ENCODE measurements at regions not wholly inside any gene's neighbourhood (a gene's known extent, or its start where the extent isn't known, plus 50 kb on each side); places are given as distances from the start of the nearest gene placed in this dataset.

- Histone ChIP-seq H2AFZ (ENCODE audit: insufficient read depth, low read depth, low read length, poor library complexity, severe bottlenecking) (no peak overlapping the region), H4K20me1 (ENCODE audit: insufficient read depth, low read length) (no peaks in the 10 kb centered on the region), H3K4me1 (ENCODE audit: control insufficient read depth in 1 of 2, insufficient read depth in 2 of 2, low read length in 2 of 2) (no peaks in the 10 kb centered on the region), H3K4me3 (replicated peaks in 1 of 3; ENCODE audit: low read depth in 2 of 3, low read length in 3 of 3) (no peak overlapping the region), H3K4me2 (replicated peaks; ENCODE audit: extremely low read depth, low read length, poor library complexity, severe bottlenecking) (no peak overlapping the region), H3K9ac (ENCODE audit: insufficient read depth, low read length, poor library complexity, severe bottlenecking) (no peak overlapping the region), H3K79me2 (ENCODE audit: insufficient read depth, low read length) (no peaks in the 10 kb centered on the region), H3K27ac (ENCODE audit: low read depth in 1 of 2, low read length in 2 of 2) (no peak overlapping the region), H3K36me3 (replicated peaks in 1 of 2; ENCODE audit: control insufficient read depth in 1 of 2, insufficient read depth in 2 of 2, low read length in 2 of 2) (no peaks in the 10 kb centered on the region), H3K9me3 (replicated peaks in 1 of 2; ENCODE audit: control insufficient read depth in 1 of 2, insufficient read depth in 1 of 2, low read length in 2 of 2) (no peaks in the 10 kb centered on the region), H3K27me3 (ENCODE audit: control insufficient read depth in 2 of 2, insufficient read depth in 2 of 2, low read length in 2 of 2) (no peaks in the 10 kb centered on the region)
- H3K4me1 Mint-ChIP-seq: no peaks in the 10 kb centered on the region
- TF ChIP-seq CTCF (IDR thresholded peaks at IDR 0.05): no peak
- H3K9me3 Mint-ChIP-seq: peaks cover 0 to 2% (median 0%) of the 10 kb centered on the region in 7 donors
- DNase-seq: no peak
- H3K36me3 Mint-ChIP-seq: no peaks in the 10 kb centered on the region
- 100% methylated on average over 1 of the region's 2 CpGs for WGBS (ENCODE audit: insufficient coverage)
- H3K27me3 Mint-ChIP-seq (ENCODE audit: low read depth in 3 of 3): no peaks in the 10 kb centered on the region
- no peak overlapping the region for H3K27ac Mint-ChIP-seq
- no peak overlapping the region for H3K4me3 Mint-ChIP-seq
- intact Hi-C loops (cut with micrococcal nuclease): no loop called here
Observed at GRCh38 chr14:58878439-58879139, 240.8 kb downstream of the DACT1 start.

GRCh38 chr14:58881433-58881832 is 243.7 kb downstream of the DACT1 start:
- no CpG with 5 or more reads among the region's 1 CpG for WGBS (ENCODE audit: insufficient coverage)
- no peak for TF ChIP-seq CTCF (IDR thresholded peaks at IDR 0.05)
- Mint-ChIP-seq H3K4me1 (no peaks in the 10 kb centered on the region), H3K4me3 (no peak overlapping the region), H3K9me3 (peaks cover 0 to 2% (median 0%) of the 10 kb centered on the region in 7 donors), H3K36me3 (no peaks in the 10 kb centered on the region), H3K27me3 (ENCODE audit: low read depth in 3 of 3) (no peaks in the 10 kb centered on the region), H3K27ac (no peak overlapping the region)
- H4K20me1 ChIP-seq (ENCODE audit: insufficient read depth, low read length): no peaks in the 10 kb centered on the region
- H3K4me3 ChIP-seq (replicated peaks in 1 of 3; ENCODE audit: low read depth in 2 of 3, low read length in 3 of 3): no peak overlapping the region
- no peak overlapping the region for H3K27ac ChIP-seq (ENCODE audit: low read depth in 1 of 2, low read length in 2 of 2)
- H3K79me2 ChIP-seq (ENCODE audit: insufficient read depth, low read length): no peaks in the 10 kb centered on the region
- H3K9ac ChIP-seq (ENCODE audit: insufficient read depth, low read length, poor library complexity, severe bottlenecking): no peak overlapping the region
- H3K4me1 ChIP-seq (ENCODE audit: control insufficient read depth in 1 of 2, insufficient read depth in 2 of 2, low read length in 2 of 2): no peaks in the 10 kb centered on the region
- intact Hi-C loops (cut with micrococcal nuclease): no loop called here
- H3K9me3 ChIP-seq (replicated peaks in 1 of 2; ENCODE audit: control insufficient read depth in 1 of 2, insufficient read depth in 1 of 2, low read length in 2 of 2): no peaks in the 10 kb centered on the region
- H3K36me3 ChIP-seq (replicated peaks in 1 of 2; ENCODE audit: control insufficient read depth in 1 of 2, insufficient read depth in 2 of 2, low read length in 2 of 2): no peaks in the 10 kb centered on the region
- H3K27me3 ChIP-seq (ENCODE audit: control insufficient read depth in 2 of 2, insufficient read depth in 2 of 2, low read length in 2 of 2): no peaks in the 10 kb centered on the region
- no peak overlapping the region for H3K4me2 ChIP-seq (replicated peaks; ENCODE audit: extremely low read depth, low read length, poor library complexity, severe bottlenecking)
- no peak for DNase-seq
- H2AFZ ChIP-seq (ENCODE audit: insufficient read depth, low read depth, low read length, poor library complexity, severe bottlenecking): no peak overlapping the region

Measured in CD14-positive monocyte (primary cell).